ENCODE measurements at regions not wholly inside any gene's neighbourhood (a gene's known extent, or its start where the extent isn't known, plus 50 kb on each side); places are given as distances from the start of the nearest gene placed in this dataset.

DNA sequence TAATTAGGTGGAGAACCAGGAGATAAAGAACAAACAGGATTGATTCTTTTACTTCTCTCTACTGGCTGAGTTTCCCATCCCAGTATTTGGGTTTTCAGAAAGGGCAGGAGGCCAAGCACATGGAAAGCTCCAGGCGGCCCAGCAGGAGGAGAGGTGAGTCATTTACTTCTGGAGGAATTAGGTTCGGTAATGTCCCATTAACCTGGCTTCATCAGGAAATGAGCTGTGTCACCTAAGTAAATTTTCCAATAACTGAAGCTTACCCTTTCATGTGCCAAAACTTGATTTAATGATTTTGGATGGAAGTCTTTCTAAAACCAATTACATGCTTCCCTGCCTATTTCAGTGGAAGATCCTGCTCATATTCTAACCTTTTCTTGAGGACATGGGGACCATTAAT is 257.6 kb upstream of the USP24 start:
- no peak overlapping the region for H3K4me3 ChIP-seq (replicated peaks; ENCODE audit: insufficient read depth, low read length)
- no peaks in the 10 kb centered on the region for H3K27me3 ChIP-seq (ENCODE audit: insufficient read depth, poor library complexity, severe bottlenecking)
- TF ChIP-seq SPI1 (IDR thresholded peaks at IDR 0.05; ENCODE audit: borderline replicate concordance, low read depth) (no peak), POLR2AphosphoS5 (IDR thresholded peaks at IDR 0.05; ENCODE audit: low read depth) (no peak), GABPA (IDR thresholded peaks at IDR 0.05; ENCODE audit: low read depth) (no peak)
- TF ChIP-seq, protein P1, sequence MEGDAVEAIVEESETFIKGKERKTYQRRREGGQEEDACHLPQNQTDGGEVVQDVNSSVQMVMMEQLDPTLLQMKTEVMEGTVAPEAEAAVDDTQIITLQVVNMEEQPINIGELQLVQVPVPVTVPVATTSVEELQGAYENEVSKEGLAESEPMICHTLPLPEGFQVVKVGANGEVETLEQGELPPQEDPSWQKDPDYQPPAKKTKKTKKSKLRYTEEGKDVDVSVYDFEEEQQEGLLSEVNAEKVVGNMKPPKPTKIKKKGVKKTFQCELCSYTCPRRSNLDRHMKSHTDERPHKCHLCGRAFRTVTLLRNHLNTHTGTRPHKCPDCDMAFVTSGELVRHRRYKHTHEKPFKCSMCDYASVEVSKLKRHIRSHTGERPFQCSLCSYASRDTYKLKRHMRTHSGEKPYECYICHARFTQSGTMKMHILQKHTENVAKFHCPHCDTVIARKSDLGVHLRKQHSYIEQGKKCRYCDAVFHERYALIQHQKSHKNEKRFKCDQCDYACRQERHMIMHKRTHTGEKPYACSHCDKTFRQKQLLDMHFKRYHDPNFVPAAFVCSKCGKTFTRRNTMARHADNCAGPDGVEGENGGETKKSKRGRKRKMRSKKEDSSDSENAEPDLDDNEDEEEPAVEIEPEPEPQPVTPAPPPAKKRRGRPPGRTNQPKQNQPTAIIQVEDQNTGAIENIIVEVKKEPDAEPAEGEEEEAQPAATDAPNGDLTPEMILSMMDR (IDR thresholded peaks at IDR 0.05; ENCODE audit: insufficient read depth, low read length): no peak
- TF ChIP-seq, protein P2, sequence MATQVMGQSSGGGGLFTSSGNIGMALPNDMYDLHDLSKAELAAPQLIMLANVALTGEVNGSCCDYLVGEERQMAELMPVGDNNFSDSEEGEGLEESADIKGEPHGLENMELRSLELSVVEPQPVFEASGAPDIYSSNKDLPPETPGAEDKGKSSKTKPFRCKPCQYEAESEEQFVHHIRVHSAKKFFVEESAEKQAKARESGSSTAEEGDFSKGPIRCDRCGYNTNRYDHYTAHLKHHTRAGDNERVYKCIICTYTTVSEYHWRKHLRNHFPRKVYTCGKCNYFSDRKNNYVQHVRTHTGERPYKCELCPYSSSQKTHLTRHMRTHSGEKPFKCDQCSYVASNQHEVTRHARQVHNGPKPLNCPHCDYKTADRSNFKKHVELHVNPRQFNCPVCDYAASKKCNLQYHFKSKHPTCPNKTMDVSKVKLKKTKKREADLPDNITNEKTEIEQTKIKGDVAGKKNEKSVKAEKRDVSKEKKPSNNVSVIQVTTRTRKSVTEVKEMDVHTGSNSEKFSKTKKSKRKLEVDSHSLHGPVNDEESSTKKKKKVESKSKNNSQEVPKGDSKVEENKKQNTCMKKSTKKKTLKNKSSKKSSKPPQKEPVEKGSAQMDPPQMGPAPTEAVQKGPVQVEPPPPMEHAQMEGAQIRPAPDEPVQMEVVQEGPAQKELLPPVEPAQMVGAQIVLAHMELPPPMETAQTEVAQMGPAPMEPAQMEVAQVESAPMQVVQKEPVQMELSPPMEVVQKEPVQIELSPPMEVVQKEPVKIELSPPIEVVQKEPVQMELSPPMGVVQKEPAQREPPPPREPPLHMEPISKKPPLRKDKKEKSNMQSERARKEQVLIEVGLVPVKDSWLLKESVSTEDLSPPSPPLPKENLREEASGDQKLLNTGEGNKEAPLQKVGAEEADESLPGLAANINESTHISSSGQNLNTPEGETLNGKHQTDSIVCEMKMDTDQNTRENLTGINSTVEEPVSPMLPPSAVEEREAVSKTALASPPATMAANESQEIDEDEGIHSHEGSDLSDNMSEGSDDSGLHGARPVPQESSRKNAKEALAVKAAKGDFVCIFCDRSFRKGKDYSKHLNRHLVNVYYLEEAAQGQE (IDR thresholded peaks at IDR 0.05; ENCODE audit: insufficient replicate concordance, low read depth): no peak
- H3K27ac ChIP-seq (replicated peaks): no peak overlapping the region
- DNase-seq (ENCODE audit: low read depth in 1 of 2, low spot score in 1 of 2): no peak

DNA sequence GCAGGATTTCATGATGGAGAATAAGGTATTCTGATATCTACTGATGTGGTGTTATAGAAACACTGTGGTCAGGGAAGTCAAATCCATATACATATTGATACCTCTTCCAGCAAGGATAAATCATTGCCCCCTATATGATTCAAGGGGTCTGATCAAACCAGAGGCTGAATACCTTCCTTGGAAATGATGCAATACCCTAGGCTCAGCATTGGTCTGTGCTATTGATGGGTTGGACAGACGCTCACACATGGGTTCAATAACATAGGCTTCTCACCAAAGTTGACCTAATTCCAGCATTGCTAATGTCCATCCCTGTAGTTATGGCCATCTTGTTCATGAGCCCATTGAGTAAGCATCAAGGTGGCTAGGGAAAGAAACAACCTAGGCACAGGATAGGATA is 257.0 kb upstream of the USP24 start:
- no peak overlapping the region for H3K4me3 ChIP-seq (replicated peaks; ENCODE audit: insufficient read depth, low read length)
- no peak overlapping the region for H3K27ac ChIP-seq (replicated peaks)
- no peak for DNase-seq (ENCODE audit: low read depth in 1 of 2, low spot score in 1 of 2)
- H3K27me3 ChIP-seq (ENCODE audit: insufficient read depth, poor library complexity, severe bottlenecking): no peaks in the 10 kb centered on the region
- no peak for TF ChIP-seq GABPA (IDR thresholded peaks at IDR 0.05; ENCODE audit: low read depth)
- TF ChIP-seq POLR2AphosphoS5 (IDR thresholded peaks at IDR 0.05; ENCODE audit: low read depth): no peak
- TF ChIP-seq, protein P2 (IDR thresholded peaks at IDR 0.05; ENCODE audit: insufficient replicate concordance, low read depth): no peak
- no peak for TF ChIP-seq SPI1 (IDR thresholded peaks at IDR 0.05; ENCODE audit: borderline replicate concordance, low read depth)
- TF ChIP-seq, protein P1 (IDR thresholded peaks at IDR 0.05; ENCODE audit: insufficient read depth, low read length): no peak

DNA sequence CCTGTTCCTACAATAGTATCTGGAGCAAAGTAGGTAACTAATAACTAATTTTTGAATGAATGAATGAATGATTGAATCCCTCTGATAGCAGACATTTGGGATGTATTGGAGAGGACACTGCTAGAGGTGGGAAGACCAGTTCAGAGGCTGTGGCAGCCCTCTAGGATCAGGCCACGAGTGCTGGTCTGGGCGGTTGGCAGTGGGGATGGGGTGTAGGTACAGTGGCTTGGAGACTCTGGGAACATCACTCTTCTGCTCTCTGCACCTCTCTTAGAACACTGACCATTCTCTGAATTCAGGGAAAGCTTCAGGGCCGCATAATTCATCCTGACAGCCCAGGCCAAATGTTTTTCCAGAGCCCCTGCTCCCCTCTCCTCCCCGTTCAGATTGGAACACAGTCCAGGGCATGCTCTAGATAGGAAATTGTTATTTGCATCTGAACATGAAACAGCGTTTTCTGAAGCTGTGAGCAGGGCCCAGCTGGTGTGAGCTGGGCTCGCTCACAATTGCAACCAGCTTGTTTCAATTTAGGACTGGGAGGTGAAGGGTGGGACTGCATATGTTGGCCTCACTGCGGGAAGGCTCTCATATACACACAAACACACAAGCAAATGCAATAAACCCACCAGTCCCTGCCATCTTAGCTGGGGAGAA is 253.1 kb upstream of the USP24 start:
- H3K27me3 ChIP-seq (ENCODE audit: insufficient read depth, poor library complexity, severe bottlenecking): no peaks in the 10 kb centered on the region
- no peak overlapping the region for H3K4me3 ChIP-seq (replicated peaks; ENCODE audit: insufficient read depth, low read length)
- no peak for TF ChIP-seq POLR2AphosphoS5 (IDR thresholded peaks at IDR 0.05; ENCODE audit: low read depth)
- no peak for TF ChIP-seq SPI1 (IDR thresholded peaks at IDR 0.05; ENCODE audit: borderline replicate concordance, low read depth)
- H3K27ac ChIP-seq (replicated peaks): no peak overlapping the region
- DNase-seq (ENCODE audit: low read depth in 1 of 2, low spot score in 1 of 2): no peak

DNA sequence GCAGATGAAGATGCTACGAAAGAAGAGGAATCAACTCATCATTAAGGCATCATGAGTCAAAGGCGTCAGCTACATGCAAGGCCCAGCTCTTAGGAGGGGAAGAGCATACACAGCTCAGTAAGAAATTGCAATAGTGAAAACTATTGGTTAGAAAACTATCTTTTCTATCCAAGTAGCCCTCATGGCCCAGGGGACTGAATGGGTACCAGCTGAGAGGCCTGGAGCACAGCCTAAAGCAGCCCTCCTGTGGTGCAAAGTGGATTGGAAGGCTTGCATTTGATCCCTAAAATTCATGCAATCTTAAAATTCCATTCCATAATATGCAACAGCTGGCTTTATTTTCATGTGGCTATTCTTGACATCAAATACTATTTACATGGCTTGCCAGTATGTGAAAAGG is 251.8 kb upstream of the USP24 start:
- no peaks in the 10 kb centered on the region for H3K27me3 ChIP-seq (ENCODE audit: insufficient read depth, poor library complexity, severe bottlenecking)
- TF ChIP-seq POLR2AphosphoS5 (IDR thresholded peaks at IDR 0.05; ENCODE audit: low read depth) (no peak), SPI1 (IDR thresholded peaks at IDR 0.05; ENCODE audit: borderline replicate concordance, low read depth) (no peak), GABPA (IDR thresholded peaks at IDR 0.05; ENCODE audit: low read depth) (no peak)
- TF ChIP-seq, protein P2 (IDR thresholded peaks at IDR 0.05; ENCODE audit: insufficient replicate concordance, low read depth): no peak
- no peak for DNase-seq (ENCODE audit: low read depth in 1 of 2, low spot score in 1 of 2)
- H3K4me3 ChIP-seq (replicated peaks; ENCODE audit: insufficient read depth, low read length): no peak overlapping the region
- H3K27ac ChIP-seq (replicated peaks): no peak overlapping the region
